WERI-Rb-1 (cell line): ENCODE measurements at regions not wholly inside any gene's neighbourhood (a gene's known extent, or its start where the extent isn't known, plus 50 kb on each side); places are given as distances from the start of the nearest gene placed in this dataset.

Experiments used
- DNase-seq: peaks from one replicate; pipeline ENCODE4 v3.0.0-alpha.2; 2020
- H3K27ac ChIP-seq: fragments of 250-450 bp; sonication (Bioruptor Pico); 2 replicates; pipeline ENCODE4 v1.5.1; 2020; ENCODE audit warnings: mild to moderate bottlenecking, moderate library complexity
- H3K27me3 ChIP-seq: fragments of 250-450 bp; sonication (Bioruptor Pico); 2 replicates; pipeline ENCODE4 v1.5.1; 2021; ENCODE audit warnings: mild to moderate bottlenecking, low read depth, moderate library complexity; ENCODE audit not compliant: insufficient read depth, severe bottlenecking
- H3K36me3 ChIP-seq: fragments of 250-450 bp; sonication (Bioruptor Pico); 2 replicates; pipeline ENCODE4 v1.5.1; 2020; ENCODE audit warnings: mild to moderate bottlenecking, moderate library complexity
- H3K4me3 ChIP-seq: 2 replicates; pipeline ENCODE4 v1.5.1; 2011; ENCODE audit warnings: low read depth, mild to moderate bottlenecking, control low read depth, low read length
- H3K9me3 ChIP-seq: fragments of 250-450 bp; sonication (Bioruptor Pico); 2 replicates; pipeline ENCODE4 v1.5.1; 2021; ENCODE audit warnings: mild to moderate bottlenecking, moderate library complexity; ENCODE audit not compliant: severe bottlenecking
- TF ChIP-seq, protein P1 (sequence below): IDR thresholded peaks from 2 replicates; pipeline ENCODE4 v1.5.1; 2011; ENCODE audit warnings: low read depth, mild to moderate bottlenecking, control low read depth, inconsistent platforms, low read length

DNA sequence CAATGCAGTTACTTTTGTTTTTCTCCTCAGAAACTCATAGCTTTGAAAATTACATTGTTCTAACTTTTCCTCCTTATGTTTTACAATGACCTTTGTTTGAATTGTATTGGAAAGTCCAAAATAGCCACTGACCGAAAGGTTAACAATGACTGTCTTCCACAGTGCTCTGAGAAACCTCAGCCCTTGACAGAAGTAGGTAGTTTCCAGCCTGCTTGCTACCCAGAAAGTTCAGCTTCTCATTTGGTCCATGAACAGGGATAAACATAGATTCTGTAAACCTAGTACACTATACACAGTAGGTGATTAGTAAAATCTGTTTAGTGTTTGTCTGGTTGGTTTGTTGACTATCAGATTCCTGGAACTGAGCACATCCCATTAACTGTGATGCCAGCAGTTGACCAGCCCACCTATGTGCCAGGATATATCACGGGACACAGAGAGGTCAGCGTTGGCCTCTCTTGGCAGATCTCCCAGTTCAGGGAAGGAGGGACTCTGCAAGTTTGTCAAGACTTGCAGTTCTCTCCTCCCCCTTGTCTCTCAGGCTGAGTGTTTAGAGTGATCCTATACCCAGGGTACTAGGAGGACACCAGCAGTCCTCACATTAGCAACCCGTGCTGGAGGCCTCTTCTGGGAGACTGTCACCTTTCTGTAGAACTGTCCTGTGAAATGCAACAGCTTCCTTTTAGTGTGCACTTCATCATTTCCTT, 297.6 kb downstream of the ARHGAP12 start:
- H3K27ac ChIP-seq: no peak overlapping the region
- TF ChIP-seq, protein P1, sequence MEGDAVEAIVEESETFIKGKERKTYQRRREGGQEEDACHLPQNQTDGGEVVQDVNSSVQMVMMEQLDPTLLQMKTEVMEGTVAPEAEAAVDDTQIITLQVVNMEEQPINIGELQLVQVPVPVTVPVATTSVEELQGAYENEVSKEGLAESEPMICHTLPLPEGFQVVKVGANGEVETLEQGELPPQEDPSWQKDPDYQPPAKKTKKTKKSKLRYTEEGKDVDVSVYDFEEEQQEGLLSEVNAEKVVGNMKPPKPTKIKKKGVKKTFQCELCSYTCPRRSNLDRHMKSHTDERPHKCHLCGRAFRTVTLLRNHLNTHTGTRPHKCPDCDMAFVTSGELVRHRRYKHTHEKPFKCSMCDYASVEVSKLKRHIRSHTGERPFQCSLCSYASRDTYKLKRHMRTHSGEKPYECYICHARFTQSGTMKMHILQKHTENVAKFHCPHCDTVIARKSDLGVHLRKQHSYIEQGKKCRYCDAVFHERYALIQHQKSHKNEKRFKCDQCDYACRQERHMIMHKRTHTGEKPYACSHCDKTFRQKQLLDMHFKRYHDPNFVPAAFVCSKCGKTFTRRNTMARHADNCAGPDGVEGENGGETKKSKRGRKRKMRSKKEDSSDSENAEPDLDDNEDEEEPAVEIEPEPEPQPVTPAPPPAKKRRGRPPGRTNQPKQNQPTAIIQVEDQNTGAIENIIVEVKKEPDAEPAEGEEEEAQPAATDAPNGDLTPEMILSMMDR: no peak
- no peak for DNase-seq

GRCh38 chr10:31625566-31625965, 303.1 kb downstream of the ARHGAP12 start:
- TF ChIP-seq, protein P1: no peak
- H3K27me3 ChIP-seq: no peaks in the 10 kb centered on the region
- H3K36me3 ChIP-seq: no peaks in the 10 kb centered on the region
- no peak overlapping the region for H3K4me3 ChIP-seq
- H3K9me3 ChIP-seq: no peaks in the 10 kb centered on the region
- no peak overlapping the region for H3K27ac ChIP-seq
- no peak for DNase-seq

More for the DNA sequence above, 297.6 kb downstream of the ARHGAP12 start:
- H3K9me3 ChIP-seq: no peaks in the 10 kb centered on the region
- H3K27me3 ChIP-seq: no peaks in the 10 kb centered on the region
- no peaks in the 10 kb centered on the region for H3K36me3 ChIP-seq
- no peak overlapping the region for H3K4me3 ChIP-seq

GRCh38 chr10:31624611-31625010, 304.0 kb downstream of the ARHGAP12 start:
- Histone ChIP-seq H3K27ac (no peak overlapping the region), H3K27me3 (no peaks in the 10 kb centered on the region), H3K4me3 (no peak overlapping the region), H3K9me3 (no peaks in the 10 kb centered on the region), H3K36me3 (no peaks in the 10 kb centered on the region)
- TF ChIP-seq, protein P1: no peak
- DNase-seq: no peak

- H3K4me3 ChIP-seq: no peak overlapping the region
- DNase-seq: no peak
- no peaks in the 10 kb centered on the region for H3K9me3 ChIP-seq
- no peaks in the 10 kb centered on the region for H3K36me3 ChIP-seq
- TF ChIP-seq, protein P1: no peak
- H3K27me3 ChIP-seq: no peaks in the 10 kb centered on the region
- no peak overlapping the region for H3K27ac ChIP-seq
Measured at GRCh38 chr10:31623947-31624346, 304.7 kb downstream of the ARHGAP12 start.

GRCh38 chr10:31623466-31623865, 304.4 kb downstream of the ZEB1 start:
- H3K27ac ChIP-seq: no peak overlapping the region
- no peaks in the 10 kb centered on the region for H3K36me3 ChIP-seq
- no peak overlapping the region for H3K4me3 ChIP-seq
- H3K27me3 ChIP-seq: no peaks in the 10 kb centered on the region
- TF ChIP-seq, protein P1: no peak
- H3K9me3 ChIP-seq: no peaks in the 10 kb centered on the region
- no peak for DNase-seq

- H3K27ac ChIP-seq: no peak overlapping the region
- TF ChIP-seq, protein P1: no peak
- H3K36me3 ChIP-seq: no peaks in the 10 kb centered on the region
- H3K4me3 ChIP-seq: no peak overlapping the region
- H3K27me3 ChIP-seq: no peaks in the 10 kb centered on the region
- DNase-seq: no peak
- H3K9me3 ChIP-seq: no peaks in the 10 kb centered on the region
Measured at GRCh38 chr10:31622978-31623377, 304.0 kb downstream of the ZEB1 start.
